Neural cell (in vitro differentiated cells): ENCODE measurements at regions not wholly inside any gene's neighbourhood (a gene's known extent, or its start where the extent isn't known, plus 50 kb on each side); places are given as distances from the start of the nearest gene placed in this dataset.

ENCODE experiments used
- H2AFZ ChIP-seq: fragments of 200-600, 300-800 bp; sonication (generic), shearing (Covaris generic); 2 replicates; pipeline ENCODE4 v1.6.0; 2014; ENCODE audit warnings: low read depth, mild to moderate bottlenecking, antibody characterized with exemption, low read length, moderate library complexity
- H3F3A ChIP-seq: fragments of 200-600 bp; shearing (Covaris generic); 2 replicates; pipeline ENCODE4 v1.6.1; 2016; ENCODE audit warnings: mild to moderate bottlenecking, moderate library complexity, mixed read lengths, antibody characterized with exemption, low read length; ENCODE audit not compliant: insufficient read depth, poor library complexity, severe bottlenecking
- H3K27ac ChIP-seq: fragments of 200-600, 300-800 bp; sonication (generic), shearing (Covaris generic); 2 replicates; pipeline ENCODE4 v1.5.1; 2014; ENCODE audit warnings: mild to moderate bottlenecking, low read length, moderate library complexity
- H3K27me3 ChIP-seq: fragments of 300-800, 200-600 bp; sonication (generic), shearing (Covaris generic); 2 replicates; pipeline ENCODE4 v1.6.0; 2014; ENCODE audit warnings: mild to moderate bottlenecking, low read depth, low read length, moderate library complexity; ENCODE audit not compliant: insufficient read depth
- H3K36me3 ChIP-seq: fragments of 300-800, 200-600 bp; sonication (generic), shearing (Covaris generic); 2 replicates; pipeline ENCODE4 v1.5.1; 2014; ENCODE audit warnings: mild to moderate bottlenecking, antibody characterized with exemption, low read length, moderate library complexity; ENCODE audit not compliant: insufficient read depth
- H3K4me2 ChIP-seq: fragments of 300-800, 200-600 bp; sonication (generic), shearing (Covaris generic); 2 replicates; pipeline ENCODE4 v1.6.0; 2014; ENCODE audit warnings: mild to moderate bottlenecking, low read length
- H3K4me3 ChIP-seq: fragments of 300-800, 200-600 bp; sonication (generic), shearing (Covaris generic); 2 replicates; pipeline ENCODE4 v1.5.1; 2014; ENCODE audit warnings: mild to moderate bottlenecking, low read length, moderate library complexity
- H3K79me2 ChIP-seq: fragments of 200-600 bp; shearing (Covaris generic); replicated peaks from 2 replicates; pipeline ENCODE4 v1.6.0; 2014; ENCODE audit warnings: mild to moderate bottlenecking, low read length, moderate library complexity; ENCODE audit not compliant: insufficient read depth
- H3K9ac ChIP-seq: fragments of 300-800, 200-600 bp; sonication (generic), shearing (Covaris generic); 2 replicates; pipeline ENCODE4 v1.6.1; 2016; ENCODE audit warnings: mild to moderate bottlenecking, low read length, mixed read lengths
- H3K9me2 ChIP-seq: fragments of 200-600 bp; shearing (Covaris generic); 2 replicates; pipeline ENCODE4 v1.6.1; 2016; ENCODE audit warnings: mild to moderate bottlenecking, low read length, mixed read lengths; ENCODE audit not compliant: insufficient read depth
- H3K9me3 ChIP-seq: fragments of 200-600, 300-800 bp; sonication (generic), shearing (Covaris generic); 2 replicates; pipeline ENCODE4 v1.6.1; 2016; ENCODE audit warnings: mild to moderate bottlenecking, mixed run types, low read length, moderate library complexity, mixed read lengths
- H4K20me1 ChIP-seq: fragments of 200-600 bp; shearing (Covaris generic); 2 replicates; pipeline ENCODE4 v1.6.1; 2016; ENCODE audit warnings: mild to moderate bottlenecking, mixed run types; ENCODE audit not compliant: insufficient read depth
- CTCF ChIP-seq: fragments of 450-650 bp; IDR thresholded peaks from 2 replicates; pipeline ENCODE4 v1.5.1; 2014; ENCODE audit warnings: antibody characterized with exemption, mild to moderate bottlenecking, moderate library complexity; ENCODE audit not compliant: poor library complexity, severe bottlenecking
- EP300 ChIP-seq: fragments of 450-650 bp; conservative IDR thresholded peaks from 2 replicates; pipeline ENCODE4 v1.6.1; 2014; ENCODE audit warnings: antibody characterized with exemption, mild to moderate bottlenecking, moderate library complexity; ENCODE audit not compliant: poor library complexity, severe bottlenecking
- EZH2 ChIP-seq: fragments of 200-600, 300-800 bp; shearing (Covaris generic), sonication (generic); IDR thresholded peaks from 2 replicates; pipeline ENCODE4 v1.6.1; 2014; ENCODE audit warnings: antibody characterized with exemption, low read length, borderline replicate concordance, mild to moderate bottlenecking; ENCODE audit not compliant: insufficient read depth, poor library complexity, severe bottlenecking
- MXI1 ChIP-seq: fragments of 450-650 bp; conservative IDR thresholded peaks from 2 replicates; pipeline ENCODE4 v1.6.1; 2014; ENCODE audit warnings: antibody characterized with exemption, mild to moderate bottlenecking; ENCODE audit not compliant: poor library complexity, severe bottlenecking
- POLR2AphosphoS5 ChIP-seq: IDR thresholded peaks from 2 replicates; pipeline ENCODE4 v1.6.1; 2012
- RAD21 ChIP-seq: fragments of 450-650 bp; conservative IDR thresholded peaks from 2 replicates; pipeline ENCODE4 v1.6.1; 2014; ENCODE audit warnings: antibody characterized with exemption, mild to moderate bottlenecking, moderate library complexity
- REST ChIP-seq: IDR thresholded peaks from 2 replicates; pipeline ENCODE4 v1.6.1; 2012; ENCODE audit warnings: borderline replicate concordance
- SMC3 ChIP-seq: fragments of 450-650 bp; conservative IDR thresholded peaks from 2 replicates; pipeline ENCODE4 v1.6.1; 2014; ENCODE audit warnings: antibody characterized with exemption, mild to moderate bottlenecking, moderate library complexity; ENCODE audit not compliant: poor library complexity
- TAF1 ChIP-seq: IDR thresholded peaks from 2 replicates; pipeline ENCODE4 v1.6.1; 2012; ENCODE audit warnings: low read depth

- Histone ChIP-seq H3K9me2 (no peaks in the 10 kb centered on the region), H4K20me1 (no peaks in the 10 kb centered on the region), H3K79me2 (no peaks in the 10 kb centered on the region), H2AFZ (no peak overlapping the region), H3K36me3 (no peaks in the 10 kb centered on the region), H3K9me3 (no peaks in the 10 kb centered on the region), H3K27ac (no peak overlapping the region), H3F3A (no peaks in the 10 kb centered on the region), H3K4me3 (no peak overlapping the region), H3K9ac (no peak overlapping the region), H3K4me2 (no peak overlapping the region), H3K27me3 (no peaks in the 10 kb centered on the region)
- TF ChIP-seq EP300 = no peak
Measured at GRCh38 chr9:71490810-71491209, 277.5 kb downstream of the CEMIP2 start.

GRCh38 chr9:71487061-71487460 is 281.3 kb downstream of the CEMIP2 start:
- Histone ChIP-seq H2AFZ (no peak overlapping the region), H3K4me3 (no peak overlapping the region), H4K20me1 (no peaks in the 10 kb centered on the region), H3K9me3 (no peaks in the 10 kb centered on the region), H3K36me3 (no peaks in the 10 kb centered on the region), H3F3A (no peaks in the 10 kb centered on the region), H3K79me2 (no peaks in the 10 kb centered on the region), H3K27ac (no peak overlapping the region), H3K27me3 (no peaks in the 10 kb centered on the region), H3K9me2 (no peaks in the 10 kb centered on the region), H3K9ac (no peak overlapping the region), H3K4me2 (no peak overlapping the region)
- TF ChIP-seq SMC3 (no peak), MXI1 (no peak), TAF1 (no peak)

GRCh38 chr9:71485326-71485725 is 283.0 kb downstream of the CEMIP2 start:
- H3K9me3 ChIP-seq = no peaks in the 10 kb centered on the region
- H3K27me3 ChIP-seq = no peaks in the 10 kb centered on the region
- H3K9ac ChIP-seq = no peak overlapping the region
- H3K4me2 ChIP-seq = no peak overlapping the region
- no peak overlapping the region for H3K4me3 ChIP-seq
- H3K36me3 ChIP-seq = no peaks in the 10 kb centered on the region
- H3K79me2 ChIP-seq = no peaks in the 10 kb centered on the region
- no peak for TF ChIP-seq EZH2
- no peak for TF ChIP-seq EP300
- TF ChIP-seq TAF1 = no peak
- no peak for TF ChIP-seq CTCF
- no peak for TF ChIP-seq POLR2AphosphoS5
- no peak for TF ChIP-seq RAD21
- TF ChIP-seq REST = no peak
- no peak for TF ChIP-seq MXI1
- TF ChIP-seq SMC3 = no peak
- H3K27ac ChIP-seq = no peak overlapping the region
- H3K9me2 ChIP-seq = no peaks in the 10 kb centered on the region
- H2AFZ ChIP-seq = no peak overlapping the region
- H4K20me1 ChIP-seq = no peaks in the 10 kb centered on the region
- H3F3A ChIP-seq = no peaks in the 10 kb centered on the region
